GM13976 (cell line): ENCODE measurements at regions not wholly inside any gene's neighbourhood (a gene's known extent, or its start where the extent isn't known, plus 50 kb on each side); places are given as distances from the start of the nearest gene placed in this dataset.

Experiments used
- DNase-seq: peaks from one replicate; pipeline ENCODE4 v3.0.0; 2012; ENCODE audit warnings: low spot score
- CTCF ChIP-seq: IDR thresholded peaks from 2 replicates; pipeline ENCODE4 v1.5.1; 2012; ENCODE audit warnings: borderline replicate concordance, mild to moderate bottlenecking; ENCODE audit not compliant: insufficient read depth; ENCODE audit errors: extremely low read depth, missing control alignments, control extremely low read depth
- in situ Hi-C: fragments of 300-500 bp; cut with MboI; formaldehyde crosslinking; loops from one replicate; pipeline ENCODE4 v1.12.0; 2022; ENCODE audit warnings: low sequenced_read_pairs, mixed read lengths, inconsistent platforms; ENCODE audit not compliant: unreplicated experiment

- no peak for DNase-seq
- in situ Hi-C loops: no loop called here
- TF ChIP-seq CTCF: no peak
These were observed 209.9 kb downstream of the SLC7A11 start for GRCh38 chr4:138032222-138032621.

DNA sequence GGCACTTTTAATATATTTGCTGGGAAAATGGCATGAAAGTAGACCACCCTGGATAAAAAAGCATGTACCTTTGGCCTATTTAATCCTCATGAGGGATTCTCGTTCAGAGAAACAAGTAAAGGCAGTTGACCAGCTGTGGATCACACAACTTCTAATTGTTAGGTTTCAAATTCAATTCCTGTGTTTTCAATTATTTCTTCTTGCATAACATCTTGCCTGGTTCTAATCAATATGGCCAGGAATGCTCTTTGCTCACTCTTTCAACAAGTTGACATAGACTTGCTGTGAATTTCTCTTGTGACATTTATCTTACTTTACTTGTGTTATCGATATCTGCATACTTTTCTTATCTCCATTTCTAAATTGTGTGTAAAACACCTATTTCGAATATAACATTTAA is 211.8 kb downstream of the SLC7A11 start:
- no peak for DNase-seq
- in situ Hi-C loops: no loop called here
- TF ChIP-seq CTCF: no peak

DNA sequence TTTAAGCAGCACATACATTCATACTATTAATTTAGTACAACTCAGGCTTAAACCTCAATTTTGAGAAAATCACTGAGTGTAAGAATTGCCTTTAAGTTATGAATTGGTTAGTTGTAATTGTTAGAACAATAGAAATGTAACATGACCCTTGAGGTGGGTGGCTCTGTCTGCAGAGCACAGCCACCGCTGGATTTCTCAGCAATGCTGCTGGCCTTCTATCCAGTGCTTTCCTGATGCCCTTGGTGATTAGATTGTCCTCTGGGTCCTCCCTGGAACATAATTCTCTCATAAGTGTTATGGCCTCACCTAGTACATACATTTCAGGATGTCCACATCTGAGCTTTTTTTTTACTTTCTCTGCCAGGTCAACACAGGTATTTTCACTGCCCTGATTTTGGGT is 213.2 kb downstream of the SLC7A11 start:
- no peak for TF ChIP-seq CTCF
- in situ Hi-C loops: no loop called here
- no peak for DNase-seq

GRCh38 chr4:138021139-138021830 is 220.9 kb downstream of the SLC7A11 start:
- TF ChIP-seq CTCF: no peak
- no peak for DNase-seq
- in situ Hi-C loops: no loop called here

GRCh38 chr4:138014590-138015288 is 227.4 kb downstream of the SLC7A11 start:
- TF ChIP-seq CTCF: no peak
- in situ Hi-C loops: no loop called here

DNA sequence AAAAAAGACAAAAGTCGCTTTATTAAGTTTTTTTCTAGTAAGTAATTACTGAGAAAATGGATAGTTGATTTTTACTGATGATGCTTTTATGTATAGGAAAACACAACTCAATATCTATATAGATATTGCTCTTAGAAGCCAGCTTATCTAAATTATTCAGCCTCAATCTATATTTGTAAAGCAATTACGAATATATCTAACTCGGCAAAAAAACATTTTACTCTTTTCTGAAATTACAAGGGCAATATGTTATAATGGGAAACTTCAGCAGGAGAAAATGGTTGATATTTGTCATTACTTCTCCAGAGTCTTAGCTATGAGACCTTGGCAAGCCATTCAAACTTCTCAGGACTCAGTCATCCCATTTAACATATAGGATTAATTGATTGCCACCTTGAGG is 228.5 kb downstream of the SLC7A11 start:
- TF ChIP-seq CTCF: no peak
- no peak for DNase-seq
- in situ Hi-C loops: no loop called here

More at GRCh38 chr4:138014590-138015288, 227.4 kb downstream of the SLC7A11 start:
- no peak for DNase-seq
